ENCODE measurements at regions not wholly inside any gene's neighbourhood (a gene's known extent, or its start where the extent isn't known, plus 50 kb on each side); places are given as distances from the start of the nearest gene placed in this dataset.

GRCh38 chr11:109968299-109968698, 124.9 kb upstream of the ZC3H12C start:
- TF ChIP-seq SUZ12 (IDR thresholded peaks at IDR 0.05) (no peak), TARDBP (IDR thresholded peaks at IDR 0.05) (no peak), ZNF384 (IDR thresholded peaks at IDR 0.05) (no peak), FOXM1 (IDR thresholded peaks at IDR 0.05; ENCODE audit: borderline replicate concordance) (no peak), SP1 (IDR thresholded peaks at IDR 0.05) (no peak), CTBP1 (IDR thresholded peaks at IDR 0.05; ENCODE audit: borderline replicate concordance) (no peak), FOXA1 (IDR thresholded peaks at IDR 0.05) (no peak), NFRKB (IDR thresholded peaks at IDR 0.05) (no peak), ELF4 (IDR thresholded peaks at IDR 0.05) (no peak), FOXK2 (IDR thresholded peaks at IDR 0.05) (no peak), LEF1 (IDR thresholded peaks at IDR 0.05; ENCODE audit: borderline replicate concordance) (no peak), BHLHE40 (IDR thresholded peaks at IDR 0.05; ENCODE audit: borderline replicate concordance) (no peak), L3MBTL2 (conservative IDR thresholded peaks at IDR 0.05) (no peak), PKNOX1 (IDR thresholded peaks at IDR 0.05) (no peak), ARNT (IDR thresholded peaks at IDR 0.05) (no peak), HDGF (IDR thresholded peaks at IDR 0.05; ENCODE audit: borderline replicate concordance) (no peak)
- DNase-seq (ENCODE audit: extremely low spot score): no peak
- ChIA-PET CTCF (interaction anchor here (0.5 kb wide), 1 partner anchor 1045 kb away, joined by 3 read pairs; no protein-coding TSS in a partner anchor), POLR2A (no interaction called here)

GRCh38 chr11:109968781-109969180, 124.4 kb upstream of the ZC3H12C start:
- CTCF ChIA-PET: no interaction called here
- POLR2A ChIA-PET: no interaction called here
- TF ChIP-seq ZNF384 (IDR thresholded peaks at IDR 0.05) (no peak), FOXA1 (IDR thresholded peaks at IDR 0.05) (no peak), PKNOX1 (IDR thresholded peaks at IDR 0.05) (no peak)
- no peak for DNase-seq (ENCODE audit: extremely low spot score)

GRCh38 chr11:109970516-109971183, 122.5 kb upstream of the ZC3H12C start:
- ChIA-PET POLR2A (no interaction called here), CTCF (no interaction called here)
- DNase-seq (ENCODE audit: extremely low spot score): no peak
- TF ChIP-seq TARDBP (IDR thresholded peaks at IDR 0.05) (no peak), LEF1 (IDR thresholded peaks at IDR 0.05; ENCODE audit: borderline replicate concordance) (no peak), FOXA1 (IDR thresholded peaks at IDR 0.05) (no peak), SP1 (IDR thresholded peaks at IDR 0.05) (no peak), SUZ12 (IDR thresholded peaks at IDR 0.05) (no peak), ZNF384 (IDR thresholded peaks at IDR 0.05) (no peak), ARNT (IDR thresholded peaks at IDR 0.05) (no peak), FOXK2 (IDR thresholded peaks at IDR 0.05) (no peak), HDGF (IDR thresholded peaks at IDR 0.05; ENCODE audit: borderline replicate concordance) (no peak), BHLHE40 (IDR thresholded peaks at IDR 0.05; ENCODE audit: borderline replicate concordance) (no peak), PKNOX1 (IDR thresholded peaks at IDR 0.05) (no peak), CTBP1 (IDR thresholded peaks at IDR 0.05; ENCODE audit: borderline replicate concordance) (no peak), FOXM1 (IDR thresholded peaks at IDR 0.05; ENCODE audit: borderline replicate concordance) (no peak), L3MBTL2 (conservative IDR thresholded peaks at IDR 0.05) (no peak), NFRKB (IDR thresholded peaks at IDR 0.05) (no peak), ELF4 (IDR thresholded peaks at IDR 0.05) (no peak)

- TF ChIP-seq TARDBP (IDR thresholded peaks at IDR 0.05) (no peak), FOXM1 (IDR thresholded peaks at IDR 0.05; ENCODE audit: borderline replicate concordance) (no peak), LEF1 (IDR thresholded peaks at IDR 0.05; ENCODE audit: borderline replicate concordance) (no peak), ZNF384 (IDR thresholded peaks at IDR 0.05) (no peak), L3MBTL2 (conservative IDR thresholded peaks at IDR 0.05) (no peak), PKNOX1 (IDR thresholded peaks at IDR 0.05) (no peak), CTBP1 (IDR thresholded peaks at IDR 0.05; ENCODE audit: borderline replicate concordance) (no peak), FOXA1 (IDR thresholded peaks at IDR 0.05) (no peak), SP1 (IDR thresholded peaks at IDR 0.05) (no peak), BHLHE40 (IDR thresholded peaks at IDR 0.05; ENCODE audit: borderline replicate concordance) (no peak), NFRKB (IDR thresholded peaks at IDR 0.05) (no peak), HDGF (IDR thresholded peaks at IDR 0.05; ENCODE audit: borderline replicate concordance) (no peak), FOXK2 (IDR thresholded peaks at IDR 0.05) (no peak), ARNT (IDR thresholded peaks at IDR 0.05) (no peak), SUZ12 (IDR thresholded peaks at IDR 0.05) (no peak), ELF4 (IDR thresholded peaks at IDR 0.05) (no peak)
- CTCF ChIA-PET: no interaction called here
- no peak for DNase-seq (ENCODE audit: extremely low spot score)
- POLR2A ChIA-PET: no interaction called here
Observed at GRCh38 chr11:109971184-109971523, 122.0 kb upstream of the ZC3H12C start.

- POLR2A ChIA-PET: no interaction called here
- CTCF ChIA-PET: no interaction called here
Observed at GRCh38 chr11:109972181-109972715, 120.9 kb upstream of the ZC3H12C start.

More at GRCh38 chr11:109972181-109972715, 120.9 kb upstream of the ZC3H12C start:
- no peak for DNase-seq (ENCODE audit: extremely low spot score)
- TF ChIP-seq TARDBP (IDR thresholded peaks at IDR 0.05): no peak
- TF ChIP-seq NFRKB (IDR thresholded peaks at IDR 0.05): no peak
- TF ChIP-seq LEF1 (IDR thresholded peaks at IDR 0.05; ENCODE audit: borderline replicate concordance): no peak
- TF ChIP-seq ARNT (IDR thresholded peaks at IDR 0.05): no peak
- no peak for TF ChIP-seq SP1 (IDR thresholded peaks at IDR 0.05)
- TF ChIP-seq HDGF (IDR thresholded peaks at IDR 0.05; ENCODE audit: borderline replicate concordance): no peak
- no peak for TF ChIP-seq PKNOX1 (IDR thresholded peaks at IDR 0.05)
- TF ChIP-seq SUZ12 (IDR thresholded peaks at IDR 0.05): no peak
